ENCODE measurements at regions not wholly inside any gene's neighbourhood (a gene's known extent, or its start where the extent isn't known, plus 50 kb on each side); places are given as distances from the start of the nearest gene placed in this dataset.
"Not testable (repeated sequence)": the region's sequence is repeated elsewhere in the genome, so short reads cannot be mapped to it uniquely, and the experiment has no call there.

DNA sequence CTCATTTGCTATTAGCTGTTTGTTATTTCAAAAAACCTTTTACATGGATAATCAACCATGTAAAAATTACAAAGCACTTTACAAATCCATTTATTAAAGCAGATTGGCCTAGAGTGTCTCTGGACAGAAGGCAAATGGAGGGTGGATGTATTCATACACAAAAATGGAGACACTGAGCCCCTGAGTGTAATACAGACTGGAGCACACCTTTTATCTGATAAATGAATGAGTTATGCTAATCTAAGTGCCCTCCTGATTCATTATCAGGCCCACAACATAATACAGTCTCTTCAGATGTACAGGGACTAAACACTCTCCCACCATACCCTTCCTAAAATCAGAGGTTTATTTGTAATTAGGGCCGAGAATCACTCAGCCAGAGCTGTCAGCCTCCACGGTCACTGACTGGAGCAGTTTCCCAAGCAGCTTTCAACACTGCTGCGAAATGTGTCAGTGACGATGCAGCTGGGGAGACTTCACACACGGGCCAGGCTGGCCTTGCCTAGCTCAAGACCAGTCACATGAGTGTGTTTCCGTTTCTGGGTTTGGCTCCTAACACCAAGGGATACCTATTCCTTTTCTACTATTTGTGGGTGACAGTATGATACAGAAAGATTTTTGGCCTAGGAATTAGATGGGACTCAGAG is 271.8 kb downstream of the ZIC1 start:
- DNase-seq: no peak

DNA sequence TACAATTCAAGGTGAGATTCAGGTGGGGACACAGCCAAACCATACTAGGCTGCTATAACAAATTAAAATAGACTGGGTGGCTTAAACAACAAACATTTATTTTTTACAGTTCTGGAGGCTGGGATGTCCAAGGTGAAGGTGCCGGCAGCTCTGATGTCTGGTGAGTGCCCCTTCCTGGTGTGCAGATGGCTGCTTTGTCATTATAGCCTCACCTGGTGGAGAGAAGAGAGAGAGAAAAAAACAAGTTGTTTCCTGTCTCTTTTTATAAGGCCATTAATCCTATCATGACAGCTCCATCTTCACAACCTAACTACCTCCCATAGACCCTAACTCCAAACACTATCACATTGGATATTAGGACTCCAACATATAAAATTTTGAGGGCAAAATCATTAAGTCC is 279.7 kb downstream of the ZIC1 start:
- peak; percentile 6 for DNase-seq

DNA sequence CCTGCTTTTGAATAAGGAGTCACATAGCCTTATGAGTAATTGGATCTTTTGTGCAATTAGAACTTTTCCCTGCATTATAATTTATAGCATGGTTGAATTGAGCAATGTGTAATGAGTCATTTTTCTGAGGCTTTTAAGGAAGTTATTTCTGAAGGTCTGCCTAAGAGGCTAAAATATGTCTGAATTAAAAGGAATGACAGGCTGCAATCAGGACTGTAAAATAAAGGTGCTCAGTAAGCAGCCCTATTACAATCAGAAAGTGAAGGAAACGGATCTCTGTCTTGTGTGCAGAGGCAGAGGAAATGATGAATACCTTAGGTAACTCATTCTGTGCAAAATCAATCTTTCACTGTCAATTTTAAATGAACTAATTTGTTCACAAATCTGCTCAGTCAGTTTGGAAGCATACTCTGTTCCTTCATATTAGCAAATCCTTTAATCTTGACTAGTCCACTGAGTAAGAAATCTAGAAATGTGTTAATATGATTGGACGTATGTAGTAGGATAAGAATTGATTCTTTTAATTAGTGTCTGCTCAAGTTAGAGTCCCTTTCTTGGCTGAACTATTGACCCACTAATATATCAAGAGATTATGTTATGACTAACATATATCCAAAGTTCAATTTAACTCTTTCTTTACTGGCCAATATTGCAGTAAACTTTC is 290.1 kb downstream of the ZIC1 start:
- peak; percentile 32 for DNase-seq

DNA sequence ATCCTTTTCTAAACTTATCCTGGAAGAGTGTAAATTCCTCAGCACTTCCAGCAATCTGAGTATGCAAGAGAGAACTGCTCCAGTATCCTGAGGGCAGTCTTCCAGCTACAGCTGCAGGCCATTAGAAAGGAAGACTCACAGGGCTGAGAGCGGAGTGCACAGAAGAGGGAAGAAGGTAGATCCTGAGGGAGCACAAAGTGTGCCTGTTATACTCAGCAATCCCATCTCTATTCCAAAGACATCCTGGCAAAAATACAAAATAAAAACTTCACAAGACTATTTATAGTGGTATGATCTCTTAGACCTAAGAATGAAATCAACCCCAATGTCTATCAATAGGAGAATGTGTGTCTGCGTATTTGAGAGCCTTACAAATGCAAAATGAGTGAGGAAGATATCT is 292.0 kb downstream of the ZIC1 start:
- no peak for DNase-seq

DNA sequence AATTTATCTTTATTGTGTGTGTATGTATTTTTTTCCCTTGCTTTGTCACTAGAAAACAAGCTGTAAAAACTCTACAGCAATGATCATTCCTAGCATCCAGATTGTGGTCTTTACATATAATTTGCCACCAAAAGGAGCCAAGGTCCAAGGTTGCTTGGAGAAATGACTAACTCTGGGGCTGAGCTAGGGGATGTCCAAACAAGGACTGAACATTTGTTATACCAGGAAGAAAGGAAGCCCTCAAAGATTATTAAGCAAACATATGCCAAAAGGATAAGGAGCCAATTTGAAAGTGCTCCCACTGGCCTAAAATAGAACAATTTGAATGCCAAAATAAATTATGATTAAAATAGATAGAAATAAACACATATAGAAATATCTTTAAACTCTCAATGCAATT is 293.3 kb downstream of the ZIC1 start:
- no peak for DNase-seq

DNA sequence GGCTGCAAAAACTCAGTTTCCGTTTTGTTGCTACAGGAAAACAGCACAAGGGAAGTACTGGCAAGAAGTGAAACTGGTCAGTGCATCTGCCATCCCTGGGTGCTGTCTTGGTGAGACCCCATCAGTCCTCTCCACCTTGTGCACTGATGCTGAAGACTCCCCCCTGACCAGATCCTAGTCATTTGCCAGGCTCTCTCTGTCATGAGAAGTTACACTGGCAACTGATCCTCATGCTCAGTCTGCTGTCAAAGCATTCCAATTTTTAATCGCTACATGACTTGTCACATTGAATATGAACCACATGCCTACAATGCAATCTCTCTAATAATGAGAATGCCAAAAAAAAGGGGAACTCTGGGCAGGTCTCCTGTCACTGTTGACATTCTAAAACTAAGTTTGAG is 296.5 kb downstream of the ZIC1 start:
- DNase-seq: no peak

DNA sequence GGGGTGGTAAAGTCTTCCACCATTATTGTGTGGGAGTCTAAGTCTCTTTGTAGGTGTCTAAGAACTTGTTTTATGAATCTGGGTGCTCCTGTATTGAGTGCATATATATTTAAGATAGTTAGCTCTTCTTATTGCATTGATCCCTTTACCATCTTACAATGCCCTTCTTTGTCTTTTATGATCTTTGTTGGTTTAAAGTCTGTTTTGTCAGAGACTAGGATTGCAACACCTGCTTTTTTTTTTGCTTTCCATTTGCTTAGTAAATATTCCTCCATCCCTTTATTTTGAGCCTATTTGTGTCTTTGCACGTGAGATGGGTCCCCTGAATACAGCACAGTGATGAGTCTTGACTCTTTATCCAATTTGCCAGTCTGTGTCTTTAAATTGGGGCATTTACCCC is 301.6 kb downstream of the ZIC1 start:
- DNase-seq: not testable (repeated sequence)

DNA sequence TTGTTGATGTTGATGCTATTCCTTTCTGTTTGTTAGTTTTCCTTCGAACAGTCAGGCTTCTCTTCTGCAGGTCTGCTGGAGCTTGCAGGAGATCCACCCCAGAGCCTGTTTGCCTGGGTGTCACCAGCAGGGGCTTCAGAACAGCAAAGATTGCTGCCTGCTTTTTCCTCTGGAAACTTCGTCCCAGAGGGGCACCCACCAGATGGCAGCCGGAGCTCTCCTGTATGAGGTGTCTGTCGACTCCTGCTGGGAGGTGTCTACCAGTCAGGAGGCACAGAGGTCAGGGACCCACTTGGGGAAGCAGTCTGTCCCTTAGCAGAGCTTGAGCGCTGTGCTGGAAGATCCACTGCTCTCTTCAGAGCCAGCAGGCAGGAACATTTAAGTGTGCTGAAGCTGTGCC is 303.2 kb downstream of the ZIC1 start:
- DNase-seq: peak; percentile 15

DNA sequence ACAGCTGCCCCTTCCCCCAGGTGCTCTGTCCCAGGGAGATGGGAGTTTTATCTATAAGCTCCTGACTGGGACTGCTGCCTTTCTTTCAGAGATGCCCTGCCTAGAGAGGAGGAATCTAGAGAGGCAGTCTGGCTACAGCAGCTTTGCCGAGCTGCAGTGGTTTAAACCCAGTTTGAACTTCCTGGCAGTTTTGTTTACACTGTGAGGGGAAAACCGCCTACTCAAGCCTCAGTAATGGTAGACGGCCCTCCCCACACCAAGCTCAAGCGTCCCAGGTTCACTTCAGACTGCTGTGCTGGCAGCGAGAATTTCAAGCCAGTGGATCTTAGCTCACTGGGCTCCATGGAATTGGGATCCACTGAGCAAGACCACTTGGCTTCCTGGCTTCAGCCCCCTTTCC is 303.6 kb downstream of the ZIC1 start:
- peak; percentile 0 for DNase-seq

DNA sequence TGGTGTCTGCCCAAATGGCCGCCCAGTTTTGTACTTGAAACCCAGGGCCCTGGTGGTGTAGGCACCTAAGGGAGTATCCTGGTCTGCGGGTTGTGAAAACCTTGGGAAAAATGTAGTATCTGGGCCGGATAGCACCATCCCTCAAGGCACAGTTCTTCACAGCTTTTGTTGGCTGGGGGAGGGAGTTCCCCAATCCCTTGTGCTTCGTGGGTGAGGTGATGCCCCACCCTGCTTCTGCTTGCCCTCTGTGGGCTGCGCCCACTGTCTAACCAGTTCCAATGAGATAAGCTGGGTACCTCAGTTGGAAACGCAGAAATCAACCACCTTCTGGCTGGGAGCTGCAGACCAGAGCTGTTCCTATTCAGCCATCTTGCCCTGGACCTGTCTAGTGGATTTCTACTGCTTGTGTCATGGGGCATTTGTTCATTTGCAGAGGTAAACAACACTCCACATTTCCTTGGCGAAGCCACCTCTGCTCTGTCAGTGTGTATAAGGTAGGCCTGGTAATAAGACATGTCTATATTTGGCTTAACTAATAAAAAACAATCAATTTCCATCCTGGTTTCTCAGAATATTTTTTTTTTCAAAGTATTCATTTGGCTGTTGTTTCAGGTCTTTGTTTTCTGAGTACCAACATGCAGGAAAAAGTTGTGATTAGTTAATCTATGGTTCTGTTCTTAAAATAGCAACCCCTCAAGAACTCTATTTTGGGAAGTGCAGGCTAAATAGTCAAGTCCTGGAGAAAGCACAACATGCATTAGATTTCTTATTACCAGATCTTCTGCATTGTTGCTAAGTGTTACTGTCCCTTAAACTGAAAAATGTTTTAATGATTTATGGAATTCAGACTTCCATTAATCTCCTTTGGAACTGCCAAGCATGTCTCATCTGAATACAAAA is 304.3 kb downstream of the ZIC1 start:
- DNase-seq: no peak

DNA sequence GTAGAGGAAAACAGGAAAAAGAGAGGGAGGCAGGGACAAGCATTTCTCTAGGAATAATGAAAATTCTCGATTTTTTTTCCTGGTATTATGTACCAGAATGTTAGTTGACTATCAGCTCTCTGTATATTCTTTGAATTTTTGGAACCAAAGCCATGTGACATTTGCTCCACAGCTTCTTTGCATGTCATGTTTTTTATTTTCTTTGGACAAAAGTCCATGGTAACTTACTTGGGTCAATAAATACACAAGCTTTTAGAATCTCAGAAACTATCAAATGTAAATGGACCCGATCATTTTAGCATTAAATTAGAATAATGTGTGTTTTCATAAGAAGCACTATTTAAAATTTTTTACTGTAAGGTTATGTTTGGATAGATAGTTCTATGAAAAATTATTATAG is 320.5 kb downstream of the ZIC1 start:
- DNase-seq: no peak

DNA sequence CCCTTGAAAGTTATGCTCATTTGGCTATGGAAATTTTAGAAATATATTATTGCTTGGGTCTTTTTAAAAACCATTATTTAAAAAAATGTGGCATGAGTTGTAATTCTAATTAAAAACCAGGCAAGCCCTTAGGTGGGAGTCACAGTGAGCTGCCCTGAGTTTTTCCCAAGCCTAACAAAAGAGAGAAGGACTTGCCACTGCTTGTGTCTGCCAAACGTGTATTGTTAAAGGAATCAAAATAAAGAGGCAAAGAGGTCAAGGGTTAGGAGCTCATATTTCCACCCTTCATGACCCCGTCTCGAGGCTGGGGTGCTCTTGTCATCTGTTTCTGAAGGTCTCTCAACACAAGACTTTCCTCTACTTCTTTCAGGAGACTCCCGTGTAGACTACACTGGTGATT is 321.1 kb downstream of the ZIC1 start:
- DNase-seq: peak; percentile 5

DNA sequence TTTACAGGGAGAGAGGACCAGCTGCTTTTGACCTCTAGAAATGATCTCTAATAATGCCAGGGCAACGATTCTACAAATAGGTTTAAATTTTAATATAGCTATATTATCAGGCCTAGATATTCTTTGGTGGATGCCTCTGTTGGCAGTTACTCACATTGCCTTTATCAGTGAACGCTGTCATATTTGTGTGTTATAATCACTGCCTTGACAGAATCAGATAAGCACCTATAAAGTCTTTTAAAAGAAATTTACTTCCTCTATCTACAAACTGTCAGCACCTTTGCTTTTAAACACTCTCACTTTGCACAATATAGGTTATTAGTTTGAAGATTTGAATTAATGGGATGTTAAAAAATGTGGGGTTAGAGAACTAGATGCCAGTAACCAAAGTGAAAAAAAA is 324.1 kb downstream of the ZIC1 start:
- no peak for DNase-seq

DNA sequence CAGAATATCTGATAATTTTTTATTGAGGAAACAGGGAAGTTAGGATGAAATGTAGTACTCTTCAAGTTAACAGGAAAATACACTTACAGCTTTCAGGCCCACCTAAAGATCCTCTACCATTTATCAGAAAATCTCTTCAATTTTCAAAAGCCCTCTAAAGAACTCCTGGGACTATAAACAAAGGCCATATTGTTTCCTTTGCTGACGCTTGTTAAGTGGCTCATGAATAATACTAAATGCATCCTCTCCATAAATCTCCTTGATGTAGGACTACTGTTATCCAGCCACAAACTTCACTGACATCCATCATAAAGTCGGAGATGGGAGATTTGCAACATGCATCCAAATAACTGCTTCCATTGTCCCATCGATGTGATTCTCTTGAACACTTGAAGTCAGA is 326.5 kb downstream of the ZIC1 start:
- no peak for DNase-seq

DNA sequence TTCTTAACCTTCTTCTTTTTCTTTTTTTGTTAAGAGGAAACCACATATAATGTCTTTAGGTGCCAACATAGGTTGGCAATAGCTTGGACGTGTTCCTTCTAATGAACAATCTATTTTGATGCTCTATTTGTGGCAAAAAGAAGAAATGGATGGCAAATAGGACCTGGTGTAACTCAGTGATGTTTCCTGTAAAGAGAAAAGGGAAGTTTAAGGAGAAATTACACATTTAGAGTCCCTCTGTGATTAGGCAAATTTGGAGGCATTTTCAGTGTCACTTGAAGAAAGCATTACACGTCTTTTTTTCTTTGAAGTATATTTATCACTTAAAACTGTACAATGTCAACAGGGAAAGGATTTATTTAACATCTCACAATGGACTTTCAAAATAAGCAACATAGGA is 327.1 kb downstream of the ZIC1 start:
- DNase-seq: no peak

DNA sequence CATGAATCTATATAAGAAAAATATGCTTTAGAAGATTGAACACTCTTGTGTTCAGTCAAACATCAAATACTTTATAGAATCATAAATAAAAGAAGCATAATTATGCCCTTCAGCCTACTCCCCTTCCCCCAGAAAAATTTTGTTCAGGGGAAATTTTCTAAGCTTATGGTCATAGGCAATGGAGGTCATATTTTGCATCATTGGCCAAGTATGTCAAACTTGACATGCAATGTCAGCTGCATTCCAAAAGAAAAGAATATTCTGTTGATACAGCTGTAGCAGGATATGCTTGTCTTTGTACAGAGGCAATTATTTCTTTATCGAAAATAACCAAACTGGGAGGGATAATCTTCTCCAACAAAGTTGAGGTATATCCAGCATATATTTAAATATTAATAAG is 328.2 kb downstream of the ZIC1 start:
- DNase-seq: no peak

DNA sequence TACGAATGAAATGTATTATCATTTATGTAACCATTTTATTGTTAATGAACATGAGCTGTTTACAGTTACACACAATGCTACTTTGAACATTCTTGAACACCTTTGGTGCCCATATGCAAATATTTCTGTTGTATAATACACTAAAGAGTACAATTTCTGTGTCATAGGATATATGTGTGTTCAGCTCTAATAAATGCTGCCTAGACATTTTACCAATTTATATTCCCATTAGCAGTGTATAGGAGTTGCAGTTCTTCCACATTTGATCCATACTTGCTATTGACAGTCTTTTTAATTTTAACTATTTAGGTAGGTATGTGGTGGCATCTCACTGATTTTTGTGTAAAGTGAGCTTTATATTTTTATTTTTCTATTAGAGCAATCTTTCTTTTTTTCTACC is 331.8 kb downstream of the ZIC1 start:
- no peak for DNase-seq

DNA sequence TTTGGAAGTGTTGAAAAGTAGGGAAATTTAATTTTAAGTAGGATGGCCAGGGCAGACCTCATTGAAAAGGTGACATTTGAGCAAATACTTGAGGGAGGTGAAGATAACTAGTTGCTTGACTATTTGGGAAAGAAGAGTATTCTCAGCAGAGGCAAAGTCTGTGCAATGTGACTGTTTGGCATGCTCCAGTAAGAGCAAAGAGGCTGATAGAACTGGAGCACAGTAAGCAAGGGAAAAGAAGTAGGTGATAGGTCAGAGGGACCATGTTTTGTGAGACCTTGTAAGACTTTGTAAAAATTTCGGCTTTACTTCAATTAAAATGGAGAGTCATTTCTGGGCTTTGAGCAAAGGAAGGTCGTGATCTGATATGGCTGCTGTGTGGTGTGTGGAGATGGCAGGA is 335.8 kb downstream of the ZIC1 start:
- DNase-seq: no peak

DNA sequence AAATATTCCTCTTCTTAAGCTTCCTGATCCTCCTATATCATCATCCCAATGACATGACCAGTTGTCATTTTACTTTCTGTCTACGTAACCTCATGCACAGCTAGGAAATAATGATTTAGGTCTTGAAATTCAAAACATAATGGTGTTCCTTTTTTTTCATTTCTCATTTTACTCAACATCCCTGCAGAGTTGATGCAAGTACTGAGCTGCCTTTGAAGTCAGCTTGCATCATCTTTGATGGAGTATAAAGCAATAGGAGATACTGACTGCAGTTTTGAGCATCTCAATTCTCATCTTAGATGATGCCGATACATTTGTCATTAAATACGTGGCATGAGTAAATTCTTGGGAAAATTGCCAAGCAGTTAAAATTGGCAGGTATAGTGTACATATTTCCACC is 346.1 kb downstream of the ZIC1 start:
- no peak for DNase-seq

DNA sequence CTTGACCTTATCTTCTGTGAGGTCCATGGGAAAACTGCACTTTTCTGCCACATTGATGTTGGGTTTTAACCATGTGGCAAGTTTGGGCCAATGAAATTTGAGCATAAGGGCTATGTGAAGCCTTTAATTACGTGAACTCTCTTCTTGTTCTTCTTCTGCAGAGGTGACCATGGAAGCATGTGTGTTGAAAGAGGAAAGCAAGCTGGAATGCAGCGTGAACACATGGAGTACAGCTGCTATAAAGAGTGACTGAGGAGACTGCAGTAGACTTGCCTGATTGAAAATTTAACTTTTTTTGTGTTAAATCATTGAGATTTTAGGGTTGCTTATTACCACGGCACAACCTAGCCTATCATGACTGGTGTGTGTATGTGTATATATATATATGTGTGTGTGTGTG is 347.3 kb downstream of the ZIC1 start:
- DNase-seq: no peak

DNA sequence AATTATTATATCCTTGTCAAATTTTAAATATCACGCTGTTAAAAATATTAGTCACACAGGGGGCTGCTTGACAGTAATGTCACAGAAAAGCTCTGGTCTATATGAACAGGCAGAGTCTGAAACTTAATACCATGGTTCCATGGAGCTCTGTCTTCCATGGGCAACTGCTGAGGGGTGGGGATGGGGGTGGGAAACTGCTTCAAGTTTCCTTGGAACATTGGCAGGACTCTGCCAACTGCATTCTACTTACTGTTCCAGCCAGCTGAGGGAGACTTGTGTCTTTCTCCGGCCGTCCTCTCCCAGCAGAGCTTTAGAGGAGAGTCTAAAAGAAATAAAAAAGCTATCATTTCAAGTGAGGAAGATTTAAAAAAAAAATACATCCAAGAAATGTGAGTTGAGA is 348.7 kb downstream of the ZIC1 start:
- no peak for DNase-seq

DNA sequence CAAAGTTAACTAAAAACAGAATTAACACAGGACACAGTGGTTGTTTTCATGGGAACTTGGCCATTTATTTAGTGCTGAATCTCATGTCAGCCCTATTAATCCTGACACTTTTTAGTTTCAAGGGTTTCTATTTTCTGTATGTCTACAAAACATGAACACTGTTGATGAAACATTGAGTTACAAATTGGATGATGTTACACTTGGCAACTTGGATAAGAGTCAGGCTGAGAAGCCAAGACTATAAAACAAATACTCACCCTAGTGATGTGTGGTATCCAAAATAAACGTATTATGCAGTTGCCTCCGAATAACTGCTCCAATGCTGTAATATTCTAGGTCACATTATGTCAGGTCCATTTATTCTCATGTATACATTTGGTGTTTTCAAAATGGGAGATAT is 349.6 kb downstream of the ZIC1 start:
- no peak for DNase-seq

DNA sequence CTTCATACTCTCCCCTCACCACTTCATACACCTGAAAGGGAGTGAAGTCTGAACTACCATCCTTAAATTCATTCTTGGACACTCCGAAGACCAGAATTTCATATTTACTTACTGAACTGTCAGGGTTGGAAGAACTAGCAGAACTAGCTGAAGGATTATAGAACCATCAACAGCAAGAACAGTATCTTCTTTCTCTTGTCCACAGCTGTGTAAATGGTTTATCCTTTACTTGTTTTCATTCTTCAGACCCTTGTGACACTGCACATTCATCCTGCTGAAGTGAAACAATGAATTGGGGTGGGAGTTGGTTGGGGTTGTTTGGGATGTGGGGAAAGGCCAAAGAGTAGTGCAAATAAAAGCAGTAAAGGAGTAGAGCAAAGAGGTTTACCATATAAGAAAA is 350.9 kb downstream of the ZIC1 start:
- DNase-seq: no peak

DNA sequence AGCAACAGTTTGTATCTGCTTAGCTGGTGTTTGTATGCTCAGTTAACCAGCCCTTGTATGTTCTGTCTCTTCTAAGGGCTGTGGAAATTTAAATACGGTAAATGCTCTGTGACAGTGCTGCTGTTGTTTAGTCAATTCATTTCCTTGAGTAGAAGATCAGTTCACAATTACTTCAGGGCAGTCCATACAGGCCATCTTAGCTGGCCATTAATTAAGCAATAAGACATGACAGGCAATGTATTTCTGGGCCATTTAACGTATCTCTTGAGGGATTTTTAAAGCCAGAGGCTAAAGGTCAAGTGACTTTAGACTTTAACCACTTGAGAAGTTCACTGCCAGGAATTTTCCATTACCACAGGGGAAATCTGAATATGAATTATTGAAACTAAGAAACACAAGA is 351.8 kb downstream of the ZIC1 start:
- DNase-seq: peak; percentile 1
